NCI-H2081 (cell line): ENCODE measurements at regions not wholly inside any gene's neighbourhood (a gene's known extent, or its start where the extent isn't known, plus 50 kb on each side); places are given as distances from the start of the nearest gene placed in this dataset.
"Not testable (repeated sequence)": the region's sequence is repeated elsewhere in the genome, so short reads cannot be mapped to it uniquely, and the experiment has no call there.

ENCODE experiments used
- DNase-seq, 2 experiments: peaks; one replicate each; lab custom pipeline; 2025; lab: John Stamatoyannopoulos, UW

GRCh38 chr11:101292661-101293240, 163.1 kb upstream of the PGR start:
- no peak for DNase-seq

GRCh38 chr11:101291279-101291678, 161.7 kb upstream of the PGR start:
- no peak for DNase-seq

GRCh38 chr11:101288392-101288791, 158.8 kb upstream of the PGR start:
- DNase-seq: no peak

- DNase-seq: no peak
Observed at GRCh38 chr11:101279728-101280127, 150.1 kb upstream of the PGR start.

GRCh38 chr11:101278286-101278685, 148.7 kb upstream of the PGR start:
- peak in 1 of 2 experiments; percentile 24 for DNase-seq

- no peak for DNase-seq
Observed at GRCh38 chr11:101277036-101277435, 147.4 kb upstream of the PGR start.

GRCh38 chr11:101269990-101270660, 140.5 kb upstream of the PGR start:
- no peak for DNase-seq

GRCh38 chr11:101269390-101269789, 139.8 kb upstream of the PGR start:
- no peak for DNase-seq

GRCh38 chr11:101267654-101268053, 138.0 kb upstream of the PGR start:
- DNase-seq: no peak

- no peak for DNase-seq
Observed at GRCh38 chr11:101264306-101264705, 134.7 kb upstream of the PGR start.

GRCh38 chr11:101262995-101263394, 133.4 kb upstream of the PGR start:
- no peak for DNase-seq

GRCh38 chr11:101262258-101262657, 132.6 kb upstream of the PGR start:
- DNase-seq: no peak

GRCh38 chr11:101255036-101255435, 125.4 kb upstream of the PGR start:
- DNase-seq: no peak

- no peak for DNase-seq
Observed at GRCh38 chr11:101254037-101254436, 124.4 kb upstream of the PGR start.

- not testable (repeated sequence) for DNase-seq
Observed at GRCh38 chr11:101245635-101246034, 116.0 kb upstream of the PGR start.

GRCh38 chr11:101245081-101245480, 115.5 kb upstream of the PGR start:
- DNase-seq: not testable (repeated sequence)

GRCh38 chr11:101241160-101241795, 111.7 kb upstream of the PGR start:
- DNase-seq: no peak

GRCh38 chr11:101231207-101231834, 101.7 kb upstream of the PGR start:
- DNase-seq: not testable (repeated sequence)

GRCh38 chr11:101226617-101227016, 97.0 kb upstream of the PGR start:
- DNase-seq: no peak

- DNase-seq: no peak
Observed at GRCh38 chr11:101224221-101224620, 94.6 kb upstream of the PGR start.

- not testable (repeated sequence) for DNase-seq
Observed at GRCh38 chr11:101218091-101218490, 88.5 kb upstream of the PGR start.

GRCh38 chr11:101216091-101216490, 86.5 kb upstream of the PGR start:
- DNase-seq: not testable (repeated sequence)

- DNase-seq: peak in 1 of 2 experiments; percentile 6
Observed at GRCh38 chr11:101215069-101215468, 85.5 kb upstream of the PGR start.
